Transverse colon (tissue), 4 donors: ENCODE measurements at regions not wholly inside any gene's neighbourhood (a gene's known extent, or its start where the extent isn't known, plus 50 kb on each side); places are given as distances from the start of the nearest gene placed in this dataset.
"Not testable (repeated sequence)": the region's sequence is repeated elsewhere in the genome, so short reads cannot be mapped to it uniquely, and the experiment has no call there.

Experiments
- CTCF ChIP-seq, 5 experiments: fragments of 200-600 bp in 3 of 5; fragments of 450-650 bp in 2 of 5; sonication (generic) in 3 of 5; IDR thresholded peaks; 1 replicate in 2 of 5; 2 replicates in 3 of 5; pipeline ENCODE4 v1.5.1; 2016 to 2017; ENCODE audit warnings: antibody characterized with exemption in 5 of 5, inconsistent platforms in 3 of 5, mild to moderate bottlenecking in 2 of 5, moderate library complexity in 1 of 5
- EP300 ChIP-seq: sonication (generic); formaldehyde crosslinking; IDR thresholded peaks from one replicate; pipeline ENCODE4 v1.6.1; 2017; ENCODE audit warnings: antibody characterized with exemption, low read depth
- POLR2A ChIP-seq: fragments of 450-650 bp; IDR thresholded peaks from one replicate; pipeline ENCODE4 v1.6.1; 2016; ENCODE audit warnings: antibody characterized with exemption, mild to moderate bottlenecking, moderate library complexity
- POLR2AphosphoS5 ChIP-seq, 3 donors: sonication (generic); formaldehyde crosslinking; IDR thresholded peaks; one replicate each; pipeline ENCODE4 v1.6.1; 2016; ENCODE audit warnings: antibody characterized with exemption in 3 of 3

- TF ChIP-seq POLR2AphosphoS5 (IDR thresholded peaks at IDR 0.05); CTCF (IDR thresholded peaks at IDR 0.05); POLR2A; EP300: not testable (repeated sequence)
Measured at GRCh38 chr12:131201912-131202311, 248.2 kb downstream of the ADGRD1 start.
